K562 (cell line): ENCODE measurements at regions not wholly inside any gene's neighbourhood (a gene's known extent, or its start where the extent isn't known, plus 50 kb on each side); places are given as distances from the start of the nearest gene placed in this dataset.

Experiments used
- BRCA1 ChIP-seq, 2 experiments: fragments of 450-650 bp in 1 of 2; sonication (generic) in 1 of 2; formaldehyde crosslinking in 1 of 2; IDR thresholded peaks; 2 replicates each; pipeline versions ENCODE4 v1.5.0 to v1.6.1; 2017 to 2020; ENCODE audit warnings: mild to moderate bottlenecking in 1 of 2, missing genetic modification reagents in 1 of 2
- CEBPZ ChIP-seq: fragments of 150-350 bp; IDR thresholded peaks from 2 replicates; pipeline ENCODE4 v1.6.1; 2014; ENCODE audit warnings: low read depth, mild to moderate bottlenecking, low read length, borderline replicate concordance
- CTCF ChIP-seq, 3 experiments: IDR thresholded peaks in 2 of 3; conservative IDR thresholded peaks in 1 of 3; 2 replicates each; pipeline ENCODE4 v1.5.1; 2011 to 2012; ENCODE audit warnings: low read length in 3 of 3, mild to moderate bottlenecking in 3 of 3, control low read depth in 2 of 3, improper control_type of control experiment in 1 of 3, inconsistent platforms in 1 of 3, low read depth in 1 of 3, mixed read lengths in 1 of 3, moderate library complexity in 1 of 3; ENCODE audit not compliant: insufficient read depth in 2 of 3
- FOXO4 ChIP-seq: fragments of 450-650 bp; formaldehyde crosslinking; IDR thresholded peaks from 2 replicates; pipeline ENCODE4 v1.4.0; 2020; ENCODE audit warnings: mild to moderate bottlenecking, moderate library complexity
- RAD21 ChIP-seq, 2 experiments: fragments of 250-450 bp in 1 of 2; fragments of 450-650 bp in 1 of 2; sonication (Bioruptor Pico) in 1 of 2; formaldehyde crosslinking in 1 of 2; IDR thresholded peaks in 1 of 2; conservative IDR thresholded peaks in 1 of 2; 2 replicates each; pipeline versions ENCODE4 v1.4.0 to v1.8.0; 2020 to 2022; ENCODE audit warnings: mild to moderate bottlenecking in 2 of 2, moderate library complexity in 1 of 2
- RCOR1 ChIP-seq, 2 experiments: IDR thresholded peaks; 2 replicates each; pipeline ENCODE4 v1.6.1; 2012; ENCODE audit warnings: low read depth in 2 of 2, low read length in 2 of 2, borderline replicate concordance in 1 of 2, improper control_type of control experiment in 1 of 2
- SMARCC2 ChIP-seq: fragments of 450-650 bp; IDR thresholded peaks from 2 replicates; pipeline ENCODE4 v1.6.1; 2017; ENCODE audit warnings: antibody characterized with exemption, moderate library complexity, mild to moderate bottlenecking, low read depth
- SRSF9 ChIP-seq: fragments of 200-400 bp; formaldehyde crosslinking; IDR thresholded peaks from 2 replicates; pipeline ENCODE4 v1.6.1; 2017; ENCODE audit warnings: low read depth, low read length, borderline replicate concordance

GRCh38 chr4:143071351-143071750 lies 113.4 kb upstream of the USP38 start:
- TF ChIP-seq RAD21 (CRISPR knock-in tag; conservative IDR thresholded peaks at IDR 0.05 in 1 of 2, IDR thresholded peaks at IDR 0.05 in 1 of 2), result no peak
- TF ChIP-seq SMARCC2, result no peak
- TF ChIP-seq FOXO4, result no peak
- TF ChIP-seq CEBPZ, result no peak
- no peak for TF ChIP-seq CTCF (IDR thresholded peaks at IDR 0.05 in 2 of 3, conservative IDR thresholded peaks at IDR 0.05 in 1 of 3; ENCODE audit: insufficient read depth in 2 of 3, low read depth in 1 of 3, low read length in 3 of 3)
- TF ChIP-seq SRSF9, result no peak
- TF ChIP-seq BRCA1 (IDR thresholded peaks at IDR 0.05), result no peak
- TF ChIP-seq BRCA1 (CRISPR knock-in tag; IDR thresholded peaks at IDR 0.05), result no peak
- TF ChIP-seq RCOR1 (IDR thresholded peaks at IDR 0.05; ENCODE audit: borderline replicate concordance in 1 of 2, low read depth in 2 of 2, low read length in 2 of 2), result no peak
